ENCODE measurements at regions not wholly inside any gene's neighbourhood (a gene's known extent, or its start where the extent isn't known, plus 50 kb on each side); places are given as distances from the start of the nearest gene placed in this dataset.

DNA sequence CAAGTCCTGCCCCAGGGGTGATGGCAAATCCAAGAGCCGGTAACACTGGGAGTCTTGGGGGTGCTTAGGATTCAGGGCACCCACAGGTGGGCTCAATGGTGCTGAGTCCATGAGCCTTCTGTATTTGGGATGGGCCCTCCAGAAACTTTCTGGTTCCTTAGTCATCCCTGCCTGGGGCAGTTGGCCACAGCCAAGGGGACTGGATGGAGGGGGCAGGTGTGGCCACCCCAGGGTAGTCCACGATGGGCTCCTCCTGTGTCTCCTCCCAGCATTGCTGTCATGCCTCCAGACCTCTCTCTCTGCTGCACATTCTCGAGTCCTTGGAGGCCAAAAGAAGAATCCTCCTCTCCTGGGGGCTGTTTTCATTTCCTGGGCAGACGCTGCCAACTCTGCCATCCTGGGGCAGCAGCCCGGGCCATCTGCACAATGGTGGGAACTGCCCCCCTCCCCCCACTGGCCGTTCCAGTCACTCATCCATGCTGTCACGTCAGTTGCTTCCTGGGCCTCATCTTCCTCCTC is 158.0 kb upstream of the TWIST2 start:
- DNase-seq: no peak

DNA sequence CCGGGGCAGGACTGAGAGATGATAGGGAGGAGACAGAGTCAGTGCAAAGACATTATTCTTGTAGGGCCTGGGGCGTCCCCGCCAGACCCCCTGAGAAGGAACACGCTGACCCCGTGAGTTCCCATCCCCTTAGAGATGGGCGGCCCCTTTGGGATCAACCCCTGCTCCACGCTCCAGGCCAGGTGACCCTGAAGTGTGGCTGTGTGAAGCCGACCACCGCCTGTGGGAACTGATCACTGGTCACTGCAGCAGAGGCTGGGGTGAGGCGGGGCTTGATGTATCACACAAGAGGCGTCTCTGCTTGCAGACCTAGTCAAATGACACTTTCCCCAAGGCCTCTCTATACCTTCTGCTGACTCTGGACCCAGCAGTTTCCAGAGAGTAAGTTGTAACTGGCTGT is 157.4 kb upstream of the TWIST2 start:
- DNase-seq: no peak

DNA sequence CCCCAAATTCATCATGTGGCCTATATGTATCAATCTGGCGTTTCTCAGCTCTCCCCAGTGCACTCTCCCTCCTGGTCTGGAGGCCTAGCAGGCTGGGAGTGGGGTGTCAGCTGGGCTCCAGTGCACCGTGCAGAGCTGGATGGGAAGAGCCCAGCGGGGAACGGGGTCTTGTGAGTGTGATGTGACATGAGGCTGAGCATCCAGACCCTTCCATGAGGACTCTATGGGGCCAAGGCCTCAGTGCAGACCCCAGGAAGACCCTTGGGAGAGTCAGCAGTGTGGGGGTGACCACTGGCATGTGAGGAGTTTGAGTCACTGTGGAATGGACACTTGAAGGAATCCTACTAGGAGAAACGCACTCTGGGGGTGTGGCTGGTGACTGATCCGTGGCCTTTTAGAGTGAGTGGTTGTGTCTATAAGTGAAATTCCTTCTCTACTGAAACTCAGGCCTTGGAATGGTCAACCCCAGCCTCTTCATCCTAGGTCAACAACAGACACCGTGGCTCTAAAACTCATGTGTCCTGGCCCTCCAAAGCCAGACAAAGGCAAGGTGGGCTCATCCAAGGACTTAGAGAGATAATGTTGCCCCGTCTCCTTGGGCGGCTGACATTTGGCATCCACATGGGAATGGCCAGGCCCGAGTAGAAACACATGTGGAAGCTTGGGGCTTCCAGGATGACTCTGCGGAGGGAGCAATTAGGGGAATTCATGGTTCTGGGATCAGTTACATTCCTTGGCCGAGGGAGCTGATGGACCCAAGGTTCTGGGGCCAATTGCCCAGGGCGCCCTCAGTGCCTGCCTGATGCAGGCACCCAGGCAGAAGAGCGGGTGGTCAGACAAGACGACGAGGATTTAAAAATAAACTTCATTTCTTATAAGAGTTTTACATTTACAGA is 156.0 kb upstream of the TWIST2 start:
- no peak for DNase-seq

DNA sequence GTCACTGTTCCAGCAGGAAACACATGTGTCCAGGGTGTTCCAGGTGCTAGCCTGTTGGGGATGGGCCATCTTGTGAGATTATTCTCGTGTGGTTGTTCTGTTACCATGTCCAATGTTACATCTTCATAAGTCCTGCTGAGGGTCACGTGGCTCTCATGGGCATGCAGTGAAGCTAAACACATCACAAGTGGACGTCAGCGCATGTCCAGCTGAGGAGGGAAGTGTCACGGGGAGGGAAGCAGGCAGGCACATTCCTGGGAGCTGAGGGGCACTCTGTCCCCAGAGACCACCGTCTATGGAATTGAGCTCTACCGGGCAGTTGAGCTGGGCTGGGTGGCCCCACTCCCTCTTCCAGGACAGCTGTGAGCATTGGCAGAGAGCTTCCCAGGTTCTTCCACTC is 155.3 kb upstream of the TWIST2 start:
- no peak for DNase-seq

DNA sequence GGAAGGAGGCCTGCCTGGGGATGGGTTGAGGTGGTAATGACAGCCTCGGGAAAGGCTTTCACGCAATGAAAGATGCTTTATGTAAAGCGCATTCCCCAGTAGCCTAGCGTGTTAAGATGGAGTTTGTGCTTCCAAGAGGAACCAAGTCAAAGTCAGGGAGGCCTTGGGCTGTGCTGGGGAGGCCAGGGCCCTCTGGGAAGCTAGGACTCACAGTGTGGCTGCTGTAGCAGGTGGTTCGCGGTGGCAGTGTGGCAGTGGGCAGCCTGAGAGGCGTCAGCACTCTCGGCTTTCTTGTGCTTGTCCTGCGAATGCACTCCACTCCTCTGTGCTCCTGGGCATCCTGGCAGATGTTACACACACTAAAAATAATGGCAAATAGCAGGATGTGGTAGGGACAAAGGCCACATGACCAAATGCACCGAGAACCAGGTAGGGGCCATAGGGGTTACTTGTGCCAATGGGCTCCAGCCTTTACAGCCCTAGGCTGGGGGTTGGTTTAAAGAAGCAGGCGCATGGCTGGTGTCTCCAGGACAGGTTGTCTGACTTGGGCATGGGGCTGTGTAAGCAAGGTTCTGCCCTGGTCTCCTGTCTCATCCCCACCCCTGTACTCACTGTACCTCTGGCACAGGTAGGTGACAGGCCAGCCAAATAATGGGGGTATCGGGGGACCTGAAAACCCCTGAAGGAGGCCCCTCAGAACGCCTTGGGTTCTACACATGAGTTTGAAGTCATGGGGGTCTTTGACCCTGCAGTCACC is 154.4 kb upstream of the TWIST2 start:
- DNase-seq: no peak

DNA sequence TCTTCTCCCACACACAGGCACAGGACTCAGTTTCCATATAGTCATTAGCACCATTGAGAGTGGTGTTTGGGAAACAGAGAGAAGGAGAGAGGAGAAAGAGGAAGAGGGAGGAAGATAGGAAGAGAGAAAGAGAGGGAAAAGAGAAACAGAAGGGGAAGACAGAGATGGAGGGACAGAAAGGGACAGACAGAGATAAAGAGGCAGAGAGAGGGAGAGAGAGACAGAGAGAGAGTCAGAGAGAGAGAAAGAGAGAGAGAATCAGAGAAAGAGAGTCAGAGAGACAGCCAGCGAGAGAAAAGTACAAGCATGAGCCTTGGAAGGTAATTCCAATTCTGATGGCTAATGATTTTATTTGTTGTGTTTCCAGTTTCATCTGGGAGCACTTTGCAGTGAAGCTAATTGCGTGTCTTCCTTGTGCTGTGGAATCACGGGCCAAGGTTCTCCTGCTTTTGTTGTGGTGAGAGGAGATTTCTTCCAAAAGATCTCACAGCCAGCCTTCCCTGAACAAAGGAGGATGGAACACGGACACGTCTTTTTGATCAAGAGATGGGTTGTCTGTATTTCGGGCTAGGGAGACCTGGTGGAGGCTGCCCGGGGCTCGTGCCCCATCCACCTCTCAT is 153.6 kb upstream of the TWIST2 start:
- DNase-seq: no peak

DNA sequence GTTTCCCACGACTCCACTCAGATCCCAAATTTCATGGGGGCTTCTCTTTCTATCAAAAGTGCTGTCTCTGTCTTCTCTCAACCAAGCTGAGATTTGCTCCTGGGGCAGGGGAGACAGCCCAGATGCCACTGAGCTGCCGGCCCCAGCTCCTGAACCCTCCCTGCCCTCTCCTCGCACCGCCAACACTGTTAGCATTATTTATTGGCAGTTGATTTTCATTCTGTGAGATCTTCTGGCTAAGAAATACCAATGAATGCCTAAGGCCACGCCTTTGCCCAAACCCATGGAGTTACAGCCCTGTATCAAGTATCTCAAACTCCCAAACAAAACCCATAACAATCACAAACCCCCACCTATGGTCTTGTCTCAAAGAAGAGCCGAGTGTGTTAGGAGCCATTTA is 153.0 kb upstream of the TWIST2 start:
- no peak for DNase-seq

DNA sequence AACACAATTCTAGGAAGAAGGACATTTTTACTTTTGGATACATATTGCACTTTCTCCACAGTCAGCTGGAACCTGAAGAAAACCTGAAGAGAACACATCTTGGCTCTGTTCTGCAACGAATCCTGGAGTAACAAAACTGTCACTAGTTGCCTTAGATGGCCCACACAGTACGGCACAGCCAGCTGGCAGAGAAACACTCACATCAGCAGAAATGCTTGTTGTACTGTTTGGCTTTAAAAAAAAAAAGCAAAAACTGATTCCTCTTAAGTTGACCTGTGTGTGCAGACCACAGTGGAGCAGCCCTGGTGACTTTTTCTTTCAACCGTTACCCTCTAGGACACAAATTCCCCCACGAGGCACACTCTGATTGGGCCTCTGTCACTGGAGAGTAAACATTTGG is 152.3 kb upstream of the TWIST2 start:
- DNase-seq: no peak

DNA sequence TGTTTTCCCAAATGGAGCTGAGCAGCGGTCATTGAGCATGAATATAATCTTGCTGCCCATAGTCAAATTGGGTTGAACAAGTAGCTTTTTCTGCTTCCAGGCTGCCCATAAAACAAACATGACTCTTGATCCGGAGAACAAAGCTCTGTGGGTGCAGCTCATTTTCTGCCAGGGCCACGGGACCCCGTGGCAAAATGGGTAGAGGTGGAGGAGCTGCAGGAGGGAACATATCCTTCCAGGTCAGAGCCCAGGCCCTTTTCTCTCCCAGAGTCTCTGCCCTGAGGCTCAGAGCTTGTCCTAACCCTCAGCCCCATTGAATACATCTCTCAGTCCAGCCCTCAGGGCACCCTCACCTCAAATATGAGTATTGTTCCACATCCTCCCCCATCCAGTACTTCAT is 151.6 kb upstream of the TWIST2 start:
- no peak for DNase-seq

DNA sequence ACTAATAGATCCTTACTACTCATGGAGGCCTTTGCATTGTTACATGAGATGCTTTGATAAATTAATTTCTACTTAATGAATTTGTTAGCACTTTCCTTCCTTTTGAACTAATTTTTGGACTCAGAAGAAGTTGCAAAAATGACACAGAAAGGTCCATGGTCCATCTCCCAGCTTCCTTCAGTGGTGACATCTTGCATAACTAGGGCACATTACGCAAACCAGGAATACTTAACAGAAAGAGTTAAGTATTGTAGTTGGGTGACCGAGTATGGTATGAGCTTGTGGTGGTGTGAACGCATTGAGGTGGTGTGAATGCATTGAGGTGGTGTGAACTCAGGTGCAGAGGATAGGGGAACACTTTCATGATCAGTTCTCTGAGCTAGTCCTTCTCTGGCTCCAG is 151.1 kb upstream of the TWIST2 start:
- DNase-seq: no peak

DNA sequence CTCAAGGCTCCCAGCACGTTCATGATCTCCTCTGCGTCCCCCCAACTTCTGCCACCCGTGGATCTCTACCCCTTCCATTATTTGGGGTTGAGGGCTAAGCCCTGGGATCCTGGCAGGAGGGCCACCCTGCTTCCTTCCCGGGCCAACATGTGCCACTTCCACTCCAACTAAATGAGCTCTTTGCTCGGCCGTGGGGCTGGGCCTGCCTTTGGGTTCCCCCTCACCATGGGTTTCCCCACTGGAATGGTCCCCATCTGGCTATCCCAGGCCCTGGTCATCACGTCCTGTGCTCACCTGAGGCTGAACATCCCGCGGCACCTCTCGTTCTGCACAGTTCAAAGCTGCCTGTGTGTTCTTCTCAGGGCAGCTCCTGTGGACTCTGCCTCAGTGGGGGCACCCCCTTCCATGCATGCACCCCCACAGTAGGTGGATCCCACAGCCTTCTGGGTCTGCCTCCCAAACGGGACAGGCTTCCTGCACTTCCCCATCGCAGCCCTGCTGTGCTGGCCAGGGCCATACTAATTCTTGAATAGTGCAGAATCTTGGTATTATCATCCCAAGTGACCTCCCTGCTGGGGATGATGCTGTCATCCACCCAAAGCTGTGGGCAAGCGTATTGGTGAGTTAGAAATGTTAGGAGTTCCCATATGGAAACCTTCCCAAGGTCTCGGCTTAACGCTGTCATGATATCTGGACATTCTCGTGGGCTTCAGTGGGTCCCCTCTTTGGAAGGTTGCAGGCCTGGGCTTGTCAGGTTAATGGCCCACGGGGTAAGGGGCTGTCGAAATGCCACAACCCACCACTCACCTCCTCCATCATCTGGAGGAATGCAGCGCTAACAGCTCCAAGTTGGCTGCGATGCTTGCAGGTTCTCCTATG is 150.5 kb upstream of the TWIST2 start:
- DNase-seq: no peak

DNA sequence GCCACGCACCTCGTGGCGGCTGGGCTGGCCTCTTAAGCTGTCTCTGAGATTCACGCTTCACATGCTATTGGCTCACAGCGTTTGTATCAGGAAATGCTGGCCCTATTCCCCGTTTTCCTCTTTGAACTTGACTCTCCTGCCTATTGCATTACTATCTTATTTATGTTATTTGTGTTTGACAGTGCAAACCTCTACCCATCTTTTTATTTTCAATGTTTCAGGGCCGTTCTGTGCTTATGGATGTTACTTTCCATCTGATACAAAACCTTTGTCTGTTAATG is 149.9 kb upstream of the TWIST2 start:
- no peak for DNase-seq

DNA sequence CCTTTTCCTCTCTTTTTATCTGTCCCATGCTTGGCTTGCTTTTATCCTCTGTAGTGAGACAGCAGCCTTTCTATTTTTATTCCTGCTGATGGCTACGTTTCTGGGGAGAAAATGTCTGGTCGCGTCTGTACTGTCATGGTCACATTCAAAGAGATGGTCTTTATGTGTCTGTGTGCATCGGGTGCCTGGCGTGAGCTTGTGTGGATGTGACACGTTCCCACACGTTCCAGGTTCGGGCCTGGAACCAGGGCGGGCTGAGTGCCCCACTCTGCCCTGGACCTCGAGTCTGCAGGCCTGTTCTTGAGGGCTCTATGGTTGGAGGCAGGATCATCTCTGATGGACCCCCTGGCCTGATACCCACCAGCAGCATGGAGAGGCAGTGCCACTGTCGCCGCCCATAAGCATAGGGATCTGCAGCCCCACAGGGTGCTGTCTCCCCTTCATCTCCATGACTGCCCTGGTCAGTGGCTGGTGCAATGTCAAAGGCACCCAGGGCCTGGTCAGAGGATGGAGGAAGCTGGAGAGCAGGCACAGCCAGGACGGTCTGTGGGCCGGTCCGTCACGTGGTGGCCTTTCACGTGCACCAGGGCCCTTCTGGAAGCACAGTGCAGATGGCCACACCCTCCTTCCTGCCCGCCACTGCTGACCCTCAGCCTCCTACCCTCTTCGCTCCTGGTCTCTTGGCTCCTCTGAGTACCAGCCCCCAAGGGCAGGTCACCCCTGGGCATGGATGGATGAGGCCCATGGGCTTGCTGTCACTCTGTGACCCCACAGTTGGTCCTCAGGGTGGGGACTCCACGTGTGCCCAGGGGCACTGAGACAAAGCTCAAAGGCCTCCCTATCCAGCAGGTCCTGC is 149.2 kb upstream of the TWIST2 start:
- no peak for DNase-seq

DNA sequence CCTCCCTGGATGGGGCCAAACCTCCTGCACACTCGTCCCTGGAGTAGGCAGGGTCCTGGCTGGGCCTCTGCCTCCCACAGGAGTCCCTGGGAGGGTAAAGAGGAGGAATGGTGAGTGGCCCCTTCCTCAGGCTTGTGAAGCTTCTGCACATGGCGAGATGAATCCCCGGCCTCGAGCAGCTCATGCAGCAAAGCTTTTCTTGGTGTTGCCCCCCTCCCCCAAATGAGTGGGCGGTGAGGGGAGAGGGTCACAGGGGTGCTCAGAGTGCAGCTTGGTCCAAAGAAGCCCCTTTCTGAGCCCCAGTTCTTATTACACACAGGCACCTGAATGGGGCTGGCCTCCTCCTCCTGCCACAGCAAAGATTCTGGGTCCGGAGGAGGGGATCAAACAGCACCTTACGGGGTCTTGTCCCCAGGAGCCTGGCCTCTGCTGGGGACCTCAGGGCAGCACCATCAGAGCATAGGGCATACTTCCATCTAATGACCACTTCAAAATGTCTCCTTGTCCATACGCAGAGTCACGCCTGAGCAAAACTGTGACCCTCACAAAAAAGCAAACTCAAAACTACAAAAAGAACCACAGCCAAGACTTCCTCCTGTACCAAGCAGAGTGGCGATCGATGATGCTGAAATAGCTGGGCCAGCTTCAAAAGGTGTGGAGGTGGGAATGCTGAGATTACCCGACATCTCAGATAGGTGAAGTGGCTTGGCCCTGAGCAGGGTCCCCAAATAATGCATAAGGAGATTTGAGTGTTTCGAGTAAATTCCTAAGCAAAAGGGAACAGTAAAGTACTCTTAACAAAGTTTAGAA is 148.4 kb upstream of the TWIST2 start:
- DNase-seq: no peak

DNA sequence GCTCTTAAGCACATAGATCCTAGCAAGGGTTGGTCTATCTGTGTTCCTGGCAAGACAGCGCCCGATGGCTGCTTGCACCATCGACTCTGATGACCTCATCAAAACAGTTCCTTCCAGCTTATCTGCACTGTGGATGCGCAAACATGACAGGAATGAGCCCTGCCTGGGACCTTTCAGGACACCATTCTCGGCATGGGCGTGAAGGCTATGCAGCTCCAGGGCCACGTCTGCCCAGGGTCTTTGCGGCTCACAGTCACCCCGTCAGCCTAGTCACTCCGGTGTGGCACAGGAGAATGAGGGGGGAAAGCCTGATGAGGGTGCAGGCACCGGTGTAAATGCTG is 147.8 kb upstream of the TWIST2 start:
- no peak for DNase-seq

DNA sequence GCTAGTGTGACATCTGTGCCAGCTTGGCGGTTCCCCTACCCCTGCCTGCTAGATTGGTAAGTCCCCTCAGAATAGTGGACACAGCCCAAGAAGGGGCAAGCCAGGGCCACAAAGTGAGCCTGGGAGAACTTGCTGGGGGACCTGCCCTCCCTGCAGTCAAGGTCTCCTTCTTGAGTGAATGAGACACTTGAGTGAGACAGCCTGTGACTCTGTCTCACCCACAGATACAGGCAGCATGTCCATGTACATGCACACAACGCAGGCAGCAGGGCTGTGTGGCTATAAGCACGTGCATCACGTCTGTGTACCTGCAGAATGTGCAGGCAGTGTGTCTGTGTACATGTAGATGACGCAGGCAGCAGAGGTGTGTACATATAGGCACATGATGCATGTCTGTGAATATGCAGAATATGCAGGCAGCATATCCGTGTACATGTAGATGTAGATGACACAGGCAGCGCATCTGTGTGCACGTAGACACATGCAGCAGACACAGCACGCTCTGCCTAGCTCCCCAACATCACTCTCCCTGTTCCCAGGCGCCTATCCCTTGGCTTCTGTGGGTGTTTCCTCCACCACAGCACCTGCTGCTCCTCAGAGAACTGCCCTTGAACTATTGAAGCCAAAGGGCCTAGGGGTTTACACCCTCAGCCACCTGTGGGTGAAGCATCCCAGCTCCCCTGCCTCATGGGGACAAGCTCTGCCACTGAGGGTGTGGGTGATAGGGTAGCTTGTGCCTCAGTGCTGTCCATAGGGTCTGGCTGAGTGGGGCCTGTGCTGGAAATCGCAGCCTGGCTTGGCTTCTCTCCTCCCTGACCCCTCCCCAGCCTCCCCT is 147.2 kb upstream of the TWIST2 start:
- no peak for DNase-seq

DNA sequence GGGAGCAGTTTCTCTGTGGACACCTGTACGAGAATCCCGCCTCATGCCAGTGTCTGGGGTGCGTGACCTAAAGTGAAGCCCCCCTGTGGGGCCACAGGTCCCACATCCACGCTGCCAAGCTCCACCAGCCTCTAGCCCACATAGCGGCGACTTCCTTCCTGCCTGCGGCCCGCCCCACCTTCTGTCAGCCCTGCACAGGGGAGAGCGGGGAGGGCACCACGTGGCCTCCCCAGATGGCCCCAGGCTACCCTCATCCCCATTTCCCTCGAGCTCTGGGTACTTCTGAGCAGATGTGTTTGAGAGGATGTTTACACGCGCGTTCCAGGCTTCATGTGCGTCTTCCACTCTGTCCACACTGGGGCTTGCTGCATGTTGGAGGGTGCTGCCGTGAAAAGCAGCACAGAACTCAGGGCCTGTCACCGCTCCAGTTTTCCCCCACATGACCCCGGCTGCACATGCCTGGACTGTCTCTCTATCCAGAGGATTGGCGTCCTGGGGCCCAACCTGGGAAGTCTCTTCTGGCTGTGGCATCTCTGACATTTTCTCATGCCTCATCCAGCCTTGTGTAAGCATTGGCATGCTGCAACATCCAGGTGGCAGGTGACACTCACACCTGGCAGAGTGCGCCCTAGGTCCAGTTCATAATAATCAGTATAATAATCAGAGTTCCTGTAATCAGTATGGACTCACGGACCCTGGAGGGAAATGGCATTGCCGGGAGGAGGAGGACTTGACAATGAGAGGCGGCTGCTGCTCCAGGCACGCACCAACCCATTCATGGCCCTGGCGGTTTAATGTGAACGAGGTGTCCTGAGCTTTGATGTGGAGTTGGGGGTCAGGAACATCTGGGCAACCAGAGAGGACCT is 146.3 kb upstream of the TWIST2 start:
- no peak for DNase-seq

DNA sequence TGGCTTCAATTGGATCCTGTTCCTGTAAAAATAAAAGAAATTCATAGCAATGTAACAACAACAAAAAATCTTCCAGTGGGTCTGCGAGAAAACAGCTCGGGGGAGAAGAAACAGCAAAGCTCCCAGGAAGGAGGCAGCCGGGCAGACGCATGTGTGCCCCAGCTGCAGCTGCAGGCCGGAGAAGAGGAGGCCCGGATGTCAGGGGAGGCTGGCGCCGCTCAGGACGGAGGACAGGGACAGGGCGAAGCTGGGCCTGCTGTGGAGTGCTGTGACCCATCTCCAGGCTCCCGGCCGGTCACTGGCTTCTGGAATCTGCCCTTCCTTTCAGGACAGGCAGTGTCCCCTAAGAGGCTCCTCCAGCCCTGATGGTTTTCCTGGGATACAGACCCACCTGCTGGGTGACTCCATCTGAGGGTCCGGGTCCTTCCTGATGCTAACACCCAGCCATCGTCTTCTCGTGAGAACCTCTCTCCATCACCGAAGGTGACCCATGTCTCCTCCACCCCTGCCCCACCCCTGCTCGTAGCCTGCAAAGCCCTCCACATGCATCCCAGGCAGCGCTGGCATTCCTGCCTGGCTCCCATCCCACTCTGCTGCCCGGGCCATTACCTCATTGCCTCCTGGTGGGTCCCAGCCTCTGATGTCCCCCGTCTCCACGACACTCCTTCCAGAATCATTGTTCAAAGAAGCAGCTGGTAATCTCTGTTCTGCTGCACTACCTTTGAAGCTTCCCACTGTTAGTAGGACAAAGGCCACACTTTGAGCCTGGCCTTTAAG is 145.4 kb upstream of the TWIST2 start:
- DNase-seq: no peak
